NCI-H2029 treated with DMSO at 0.1 percent for 48 hours (cell line): ENCODE measurements at regions not wholly inside any gene's neighbourhood (a gene's known extent, or its start where the extent isn't known, plus 50 kb on each side); places are given as distances from the start of the nearest gene placed in this dataset.
"Not testable (repeated sequence)": the region's sequence is repeated elsewhere in the genome, so short reads cannot be mapped to it uniquely, and the experiment has no call there.

Source experiments
- DNase-seq: peaks from one replicate; lab custom pipeline; 2025; lab: John Stamatoyannopoulos, UW

DNA sequence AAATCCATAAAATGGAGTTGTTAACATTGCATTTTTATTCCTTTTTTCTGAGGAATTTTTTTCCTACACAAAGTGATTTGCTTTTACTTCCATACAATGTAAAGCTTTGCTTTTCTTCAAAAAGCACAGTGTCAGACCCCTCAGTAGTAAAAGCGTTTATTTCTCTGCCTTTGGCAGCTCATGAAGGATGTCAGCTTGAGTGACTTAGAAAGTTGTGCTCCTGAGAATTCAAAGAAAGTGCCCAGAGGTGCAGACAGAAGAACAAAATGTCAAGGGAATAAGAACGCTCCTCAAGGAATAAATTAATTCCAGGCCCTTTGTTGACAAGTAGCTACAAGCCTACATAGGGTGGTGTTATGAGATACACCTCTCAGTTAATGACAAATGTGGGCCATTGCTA, 369.3 kb upstream of the ADARB2 start:
- no peak for DNase-seq

DNA sequence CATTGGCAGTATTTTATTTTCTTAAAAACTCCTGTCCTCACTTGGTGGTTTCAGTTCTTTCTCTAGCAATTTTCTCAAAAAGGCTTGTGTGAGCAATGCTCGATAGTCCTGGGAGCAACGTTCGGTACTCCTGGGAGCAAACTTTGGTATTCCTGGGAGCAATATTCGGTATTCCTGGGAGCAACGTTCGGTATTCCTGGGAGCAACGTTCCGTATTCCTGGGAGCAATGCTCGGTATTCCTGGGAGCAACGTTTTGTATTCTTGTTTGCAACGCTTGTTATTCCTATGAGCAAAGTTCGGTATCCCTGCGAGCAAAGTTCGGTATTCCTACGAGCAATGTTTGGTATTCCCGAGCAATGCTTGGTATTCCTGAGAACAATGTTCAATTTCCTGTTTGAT, 362.0 kb upstream of the ADARB2 start:
- no peak for DNase-seq

DNA sequence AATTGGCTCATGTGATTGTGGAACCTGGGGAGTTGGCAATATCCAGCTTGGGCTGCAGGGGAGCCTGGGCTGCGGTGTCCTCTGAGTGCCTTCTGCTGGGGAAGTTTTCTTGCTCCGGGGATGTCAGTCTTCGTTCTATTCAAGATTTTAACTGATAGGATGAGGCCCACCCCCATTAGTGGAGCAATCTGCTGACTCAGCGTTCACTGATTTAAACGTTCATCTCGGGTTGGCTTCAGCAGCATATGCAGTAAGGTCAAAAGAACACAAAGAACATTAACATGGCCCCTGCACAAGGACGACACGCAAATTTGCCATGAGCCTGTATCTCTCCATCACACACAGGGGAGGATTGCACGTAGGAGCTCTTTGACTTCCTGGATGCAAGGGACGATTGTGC, 360.6 kb upstream of the ADARB2 start:
- DNase-seq = no peak

DNA sequence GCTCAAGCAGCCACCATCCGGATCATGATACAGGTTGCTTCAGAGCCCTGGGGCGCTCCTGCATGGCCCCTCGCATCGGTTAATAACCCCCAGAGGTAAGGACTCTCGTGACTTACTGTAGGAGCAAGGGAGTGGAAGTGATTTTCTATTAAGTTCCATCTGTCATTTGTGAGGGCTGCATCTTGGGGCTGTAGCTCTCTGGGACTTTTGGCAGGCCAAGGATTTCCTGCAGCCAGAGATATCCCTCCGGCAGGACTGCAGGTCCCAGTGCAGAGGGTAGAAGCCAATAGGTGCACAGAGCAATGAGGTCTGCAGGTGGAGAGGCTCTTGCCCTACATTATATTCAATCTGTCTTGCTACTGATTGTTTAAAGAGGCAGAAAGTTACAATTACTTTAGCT, 356.8 kb upstream of the ADARB2 start:
- DNase-seq = no peak

DNA sequence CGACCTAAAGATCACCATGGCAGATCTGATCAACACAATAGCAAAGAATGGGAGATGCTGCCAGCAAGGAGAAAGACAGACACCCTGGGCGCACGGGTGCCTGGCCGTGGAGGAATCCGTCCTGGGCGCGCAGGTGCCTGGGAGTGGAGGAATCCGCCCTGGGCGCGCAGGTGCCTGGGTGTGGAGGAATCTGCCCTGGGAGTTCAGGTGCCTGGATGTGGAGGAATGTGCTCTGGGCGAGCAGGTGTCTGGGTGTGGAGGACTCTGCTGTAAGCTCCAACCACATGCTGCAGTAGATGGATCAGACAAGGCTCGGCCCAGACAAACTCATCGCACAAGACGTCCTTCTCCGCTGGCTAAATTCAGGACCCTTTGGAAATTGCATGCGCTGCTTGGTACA, 346.3 kb upstream of the ADARB2 start:
- DNase-seq = no peak

DNA sequence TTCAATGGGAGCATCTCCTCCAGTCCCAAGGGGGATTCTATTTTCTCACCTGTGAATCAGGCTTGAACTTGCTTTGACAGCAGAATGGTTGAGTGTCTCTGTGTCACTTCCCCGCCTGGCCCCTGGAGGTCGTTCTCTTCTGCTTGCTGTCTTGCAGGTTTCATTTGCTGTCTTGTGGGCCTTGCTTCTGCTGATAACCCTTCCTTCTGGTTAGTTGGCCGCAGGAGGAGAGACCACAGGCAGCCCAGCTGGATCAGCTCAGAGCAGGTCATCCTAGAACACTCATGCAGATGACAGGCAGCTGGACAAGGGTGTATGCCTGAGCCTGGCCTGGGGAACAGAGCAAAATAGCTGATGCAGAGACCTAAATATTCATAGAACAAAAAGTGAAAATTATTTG, 344.2 kb upstream of the ADARB2 start:
- DNase-seq = no peak

DNA sequence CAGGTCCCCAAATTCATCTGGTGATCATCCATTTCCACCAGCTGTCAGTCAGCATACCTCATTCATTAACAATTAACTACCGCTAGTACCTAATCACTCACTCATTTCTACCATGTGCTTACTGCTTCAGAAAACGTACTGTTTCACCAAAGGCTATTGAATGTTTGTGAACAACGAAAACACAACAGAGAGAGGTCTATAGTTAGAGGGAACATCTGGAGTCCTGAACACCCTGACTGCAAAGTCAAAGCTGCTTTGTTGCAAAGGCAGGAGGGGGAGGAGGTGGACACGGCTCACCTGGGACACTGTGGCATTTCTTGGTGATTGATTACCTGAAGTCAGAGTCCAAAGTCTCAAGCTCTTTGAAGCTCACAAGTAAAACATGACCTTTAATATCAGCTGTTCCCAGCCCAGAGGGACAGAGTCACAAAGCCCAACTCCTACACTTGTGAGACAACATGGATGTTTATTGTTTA, 342.3 kb upstream of the ADARB2 start:
- no peak for DNase-seq

DNA sequence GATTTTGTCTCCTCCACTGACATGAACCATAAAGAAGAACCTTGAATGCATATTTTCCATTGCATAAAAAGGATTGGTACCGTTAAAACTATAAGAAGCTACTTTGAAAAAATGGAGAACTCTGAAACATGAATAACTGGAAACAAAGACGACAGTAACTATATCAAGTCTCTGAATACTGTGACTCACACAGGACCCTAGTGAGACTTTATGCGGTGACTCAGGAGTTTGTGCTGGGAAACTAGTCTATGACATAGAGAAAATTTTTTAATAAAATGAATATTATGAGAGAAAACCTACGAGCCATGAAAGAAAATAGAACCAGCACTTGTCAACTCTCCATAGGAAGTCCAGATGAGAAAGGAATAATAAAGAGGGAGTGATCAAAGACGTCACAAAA, 339.9 kb upstream of the ADARB2 start:
- no peak for DNase-seq

DNA sequence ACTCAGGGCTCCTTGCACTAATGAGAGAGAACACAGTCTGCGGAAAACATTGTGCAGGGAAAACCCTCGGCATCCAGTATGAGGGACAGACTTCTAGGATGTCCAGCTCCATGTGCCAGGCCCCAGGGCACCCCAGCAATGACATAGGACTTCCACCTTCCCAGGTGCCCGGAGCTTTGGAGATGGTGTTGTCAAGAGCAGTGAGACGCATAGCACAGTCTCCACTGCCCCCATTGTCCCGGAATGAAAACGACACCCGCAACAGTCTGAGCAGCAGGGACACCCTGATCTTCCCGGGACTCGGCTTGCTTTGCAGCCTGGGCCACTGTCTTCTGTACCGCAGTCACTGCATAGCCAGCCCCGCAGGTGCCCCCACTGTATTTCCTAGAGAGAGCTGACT, 339.2 kb upstream of the ADARB2 start:
- no peak for DNase-seq

DNA sequence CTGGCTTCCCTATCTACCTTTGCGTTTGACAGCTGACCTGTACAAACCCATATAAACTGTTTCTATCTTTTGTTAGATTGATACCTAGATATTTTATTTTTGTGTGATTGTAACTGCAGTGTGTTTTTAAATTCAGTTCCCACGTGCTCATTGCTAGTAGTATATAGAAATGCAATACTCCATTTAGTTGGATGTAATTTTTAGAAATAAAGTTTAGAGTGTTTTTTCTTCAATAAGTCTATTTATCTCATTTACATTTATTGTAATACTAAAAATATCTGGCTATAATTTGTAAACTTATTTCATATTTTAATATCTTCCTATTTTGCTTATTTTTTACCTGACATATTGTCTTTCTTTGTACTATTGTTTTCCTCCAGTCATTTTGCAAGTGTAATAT, 329.7 kb upstream of the ADARB2 start:
- no peak for DNase-seq

DNA sequence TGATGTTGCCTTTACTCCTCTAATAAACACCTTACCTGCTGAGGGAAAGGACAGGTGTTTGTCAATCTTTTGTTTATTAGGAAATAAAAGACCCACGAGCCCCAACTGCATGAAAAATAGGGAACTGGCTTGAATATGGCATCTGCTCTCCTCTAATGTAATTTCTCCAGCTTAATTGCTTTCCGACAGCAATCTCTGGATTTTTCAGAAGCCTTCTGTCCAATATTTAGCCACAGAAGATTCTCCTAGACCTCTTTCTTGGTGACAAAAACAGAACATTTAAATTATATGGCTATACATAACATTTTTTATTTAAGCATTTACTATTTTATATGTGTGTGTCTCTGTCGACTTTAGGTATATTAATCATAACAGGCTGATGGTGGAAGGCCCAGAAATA, 317.4 kb upstream of the ADARB2 start:
- no peak for DNase-seq

DNA sequence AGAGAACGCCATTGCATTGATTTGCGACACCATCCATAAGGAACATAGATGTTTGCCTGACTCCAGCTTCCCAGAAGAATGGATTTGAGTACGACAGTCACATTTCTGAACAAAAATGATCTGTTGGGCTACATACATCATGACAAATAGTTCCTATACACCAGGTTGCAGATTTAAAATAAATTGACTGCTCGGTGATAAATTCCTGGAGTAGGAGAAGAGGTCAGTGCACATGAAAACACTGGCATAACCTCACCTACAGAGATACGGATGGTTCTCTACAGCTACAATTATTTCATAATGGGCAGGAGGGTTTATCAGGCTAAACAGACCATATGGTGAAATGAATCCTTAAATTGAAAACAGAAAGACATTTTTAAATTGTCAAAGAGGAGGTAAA, 316.5 kb upstream of the ADARB2 start:
- DNase-seq = no peak

DNA sequence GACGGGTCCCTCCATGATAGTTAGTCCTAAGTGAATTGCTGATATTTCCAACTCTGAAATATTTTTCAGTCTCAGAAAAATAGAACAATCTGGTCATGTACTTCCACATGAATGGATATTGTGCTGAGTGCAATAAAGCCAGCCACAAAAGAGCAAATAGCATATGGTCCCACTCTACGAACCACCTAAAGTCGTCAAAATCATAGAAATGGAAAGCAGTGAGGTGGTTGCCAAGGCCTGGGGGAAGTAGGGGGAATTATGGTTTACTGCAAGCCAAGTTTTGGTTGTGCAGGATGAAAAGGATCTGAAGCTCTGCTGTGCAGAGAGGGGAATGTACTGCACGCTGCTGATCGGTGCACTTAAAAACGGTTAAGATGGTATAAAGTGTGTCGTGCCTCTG, 313.8 kb upstream of the ADARB2 start:
- DNase-seq = no peak

DNA sequence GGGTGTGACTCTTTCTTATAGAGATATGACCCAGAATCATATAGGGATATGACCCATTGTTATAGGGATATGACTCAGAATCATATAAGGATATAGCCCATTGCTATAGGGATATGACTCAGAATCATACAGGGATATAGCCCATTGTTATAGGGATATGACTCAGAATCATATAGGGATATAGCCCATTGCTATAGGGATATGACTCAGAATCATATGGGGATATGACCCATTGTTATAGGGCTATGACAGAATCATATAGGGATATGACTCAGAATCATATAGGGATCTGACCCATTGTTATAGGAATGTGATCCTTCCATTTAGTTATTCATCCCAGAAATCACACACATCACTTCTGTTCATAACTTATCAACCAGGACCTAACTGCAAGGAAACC, 312.2 kb upstream of the ADARB2 start:
- no peak for DNase-seq

DNA sequence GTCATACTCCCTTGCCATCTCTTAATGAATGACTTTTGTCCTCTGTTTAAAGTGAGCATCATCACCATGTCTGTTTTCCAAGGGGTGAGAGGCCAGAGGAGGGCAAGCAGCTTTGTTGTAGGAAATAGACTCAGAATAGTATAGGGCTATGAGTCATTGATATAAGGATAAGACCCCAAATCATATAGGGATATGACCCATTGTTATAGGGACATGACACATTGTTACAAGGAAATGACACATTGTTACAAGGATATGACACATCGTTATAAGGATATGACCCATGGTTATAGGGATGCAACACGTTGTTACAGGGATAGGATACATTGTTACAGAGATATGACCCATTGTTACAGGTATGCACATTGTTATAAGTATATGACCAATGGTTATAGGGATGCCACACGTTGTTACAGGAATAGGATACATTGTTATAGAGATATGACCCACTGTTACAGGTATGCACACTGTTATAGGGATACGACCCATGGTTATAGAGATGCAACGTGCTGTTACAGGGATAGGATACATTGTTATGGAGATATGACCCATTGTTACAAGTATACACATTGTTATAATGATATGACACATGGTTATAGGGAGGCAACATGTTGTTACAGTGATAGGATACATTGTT, 311.1 kb upstream of the ADARB2 start:
- DNase-seq = no peak

DNA sequence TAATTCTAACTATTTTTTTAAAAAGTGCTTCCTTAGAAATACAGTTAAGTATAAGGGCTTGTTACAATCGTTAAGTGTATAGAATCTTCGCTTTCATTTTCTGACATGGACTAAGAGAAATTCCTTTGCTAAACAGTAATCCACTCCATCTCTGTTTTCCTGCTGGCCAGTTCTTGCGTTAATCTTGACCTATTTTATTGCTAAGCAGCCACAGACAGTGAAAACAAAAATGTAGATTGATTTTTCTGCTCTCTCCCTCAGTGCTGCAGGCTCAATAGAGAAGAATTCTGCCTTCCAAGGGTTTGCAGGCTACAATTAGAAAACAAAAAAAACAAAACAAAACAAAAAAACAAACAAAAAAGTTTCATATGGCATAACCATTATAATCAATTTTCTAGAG, 310.4 kb upstream of the ADARB2 start:
- DNase-seq = no peak

DNA sequence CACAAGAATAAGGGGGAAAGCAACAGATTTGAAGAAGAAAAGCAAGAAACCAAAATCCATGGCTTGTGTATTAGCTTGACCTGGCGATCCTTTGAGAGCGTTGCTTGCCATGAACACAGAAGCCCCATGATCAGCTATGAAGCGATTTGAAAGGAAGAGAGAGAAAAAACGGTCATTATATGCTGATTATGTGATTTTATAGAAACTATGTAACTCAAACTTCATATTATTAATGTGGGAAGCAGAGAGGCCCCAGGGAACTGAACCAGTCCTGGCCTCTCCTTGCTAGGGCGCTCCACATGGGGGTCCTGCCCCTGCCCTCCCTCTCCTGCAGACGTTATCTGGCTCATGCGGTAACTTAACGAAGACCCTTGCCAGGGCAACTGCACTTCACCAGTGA, 306.1 kb upstream of the ADARB2 start:
- DNase-seq = no peak

DNA sequence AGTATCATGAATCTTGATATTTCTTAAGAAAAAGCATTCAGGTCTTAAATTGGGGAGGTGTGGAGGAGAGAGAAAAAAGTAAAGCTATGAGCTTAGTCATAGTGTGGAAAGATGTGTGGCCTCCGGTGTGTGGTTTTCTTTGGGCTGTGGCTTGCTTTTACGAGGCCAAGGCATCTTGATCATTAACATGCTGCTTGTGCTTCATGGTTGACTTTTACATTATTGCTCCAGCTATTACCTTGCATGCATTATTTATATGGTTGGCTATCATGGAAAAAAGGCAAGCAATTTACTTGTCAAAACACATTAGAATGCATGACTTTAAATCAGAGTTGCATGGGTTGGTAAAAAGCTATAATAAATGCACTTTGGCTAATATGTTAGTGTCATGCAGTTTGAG, 300.7 kb upstream of the ADARB2 start:
- DNase-seq = no peak

DNA sequence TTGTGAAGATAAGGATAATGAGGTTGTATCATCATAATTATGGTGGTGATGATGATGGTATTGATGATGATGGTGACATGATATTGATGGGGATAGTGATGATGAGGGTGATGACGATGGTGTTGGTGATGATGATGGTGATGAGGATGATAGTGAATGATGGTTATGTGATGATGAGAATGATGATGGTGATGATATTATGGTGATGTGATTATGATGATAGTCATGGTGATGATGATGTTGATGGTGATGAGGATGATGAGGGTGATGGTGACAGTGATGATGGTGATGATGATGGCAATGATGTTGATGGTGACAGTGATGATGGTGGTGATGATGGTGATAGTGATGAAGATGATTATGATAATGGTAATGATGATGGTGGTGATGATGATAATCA, 299.9 kb upstream of the ADARB2 start:
- no peak for DNase-seq

DNA sequence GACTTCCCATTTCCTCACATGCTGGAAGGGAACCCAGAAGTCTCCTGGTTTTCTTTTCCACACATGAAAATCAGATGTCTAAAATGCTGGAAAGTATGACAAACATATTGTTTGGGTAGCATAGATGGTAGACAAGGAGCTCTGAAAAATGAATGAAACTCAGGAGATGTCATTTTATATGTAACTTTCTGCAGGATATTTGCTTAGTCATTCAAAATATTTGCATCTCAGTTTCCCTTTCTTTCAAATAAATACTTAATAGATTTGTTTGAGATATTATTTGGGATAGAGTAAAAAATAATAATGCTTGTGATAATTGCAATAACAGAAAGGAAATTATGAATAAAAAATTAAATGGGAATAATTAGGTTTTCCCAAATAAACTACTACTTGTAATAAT, 298.9 kb upstream of the ADARB2 start:
- no peak for DNase-seq

DNA sequence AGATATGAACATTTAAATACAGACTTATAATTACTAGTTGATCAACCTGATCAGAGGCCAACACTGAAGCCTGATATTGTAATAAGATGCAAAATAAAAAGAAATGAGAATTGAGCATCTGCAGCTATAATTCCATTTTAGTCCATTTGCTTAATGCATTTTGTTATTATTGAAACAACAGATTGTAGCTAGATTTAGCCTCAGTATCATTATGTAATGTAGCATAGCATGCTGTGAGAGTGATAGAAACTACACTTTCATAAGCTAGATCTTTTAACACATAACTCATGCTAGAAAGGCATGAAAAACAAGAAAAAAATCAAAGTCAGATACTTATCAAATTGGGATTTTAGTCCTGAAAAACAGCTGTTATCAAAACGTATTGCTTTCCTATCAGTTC, 292.7 kb upstream of the ADARB2 start:
- no peak for DNase-seq

DNA sequence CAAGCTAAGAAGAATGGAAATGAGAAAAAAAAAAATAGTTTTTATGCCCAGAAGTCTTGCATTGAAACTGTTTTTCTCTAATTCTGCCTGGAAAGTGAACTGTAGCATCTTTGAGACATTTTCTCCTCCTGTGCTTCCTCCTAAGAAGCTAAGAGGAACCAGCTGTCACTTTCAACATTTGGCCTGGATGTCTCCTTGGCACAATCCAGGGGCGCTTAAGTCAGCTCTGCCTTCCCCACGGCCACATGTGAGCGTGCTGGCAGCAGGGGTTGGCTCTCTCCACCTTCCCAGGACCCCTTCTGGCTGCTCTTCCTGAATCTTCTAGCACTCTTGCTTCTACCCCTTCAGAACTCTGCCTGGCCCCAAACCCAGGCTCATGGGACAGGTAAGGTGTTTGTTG, 289.6 kb upstream of the ADARB2 start:
- DNase-seq = no peak

DNA sequence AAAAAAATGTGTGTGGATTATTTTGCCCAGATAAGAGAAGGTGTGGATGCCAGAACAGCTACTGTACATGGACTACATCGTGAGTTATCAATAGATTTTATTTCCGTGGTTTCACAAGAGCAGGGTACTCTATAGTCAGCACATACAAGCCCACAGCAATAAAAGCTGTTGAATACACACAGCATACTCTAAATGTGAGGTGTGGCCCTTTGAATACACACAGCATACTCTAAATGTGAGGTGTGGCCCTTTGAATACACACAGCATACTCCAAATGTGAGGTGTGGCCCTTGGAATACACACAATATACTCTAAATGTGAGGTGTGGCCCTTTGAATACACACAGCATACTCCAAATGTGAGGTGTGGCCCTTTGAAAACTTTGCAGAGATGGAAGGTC, 287.4 kb upstream of the ADARB2 start:
- not testable (repeated sequence) for DNase-seq

DNA sequence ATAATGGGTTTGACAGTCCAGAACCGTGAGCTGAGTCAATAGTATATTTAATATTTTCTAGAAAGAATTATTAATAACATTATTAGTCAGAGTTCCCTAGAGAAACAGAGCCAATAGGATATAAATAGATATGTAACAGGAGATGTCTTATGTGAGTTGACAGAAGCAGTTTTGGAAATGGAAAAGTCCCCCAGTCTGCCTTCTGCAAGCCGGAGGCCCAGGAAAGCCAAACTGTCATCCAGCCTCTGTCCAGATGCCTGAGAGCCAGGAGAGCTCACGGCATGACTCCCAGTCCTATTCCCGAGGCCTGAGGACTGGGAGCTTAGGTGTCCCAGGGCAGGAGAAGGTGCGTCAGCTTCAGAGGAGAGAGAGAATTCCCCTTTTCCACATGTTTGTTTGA, 286.4 kb upstream of the ADARB2 start:
- no peak for DNase-seq

DNA sequence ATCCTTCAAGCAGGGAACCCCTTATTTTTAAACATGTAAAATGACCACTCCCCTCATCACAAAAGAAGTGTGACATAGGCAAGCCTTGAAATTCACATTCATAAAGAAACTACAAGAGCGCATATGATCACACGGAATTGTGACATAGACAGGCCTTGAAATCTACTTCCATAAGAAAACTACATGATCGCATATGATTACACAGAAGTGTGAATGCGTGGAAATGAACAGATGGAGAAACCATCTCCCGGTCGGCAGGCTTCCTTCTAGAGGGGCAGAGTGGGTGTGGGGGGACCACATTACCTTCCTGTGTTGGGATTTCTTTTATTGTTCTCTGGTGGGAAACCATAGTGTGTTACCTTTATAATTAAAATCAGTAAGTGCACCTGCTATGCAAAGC, 285.1 kb upstream of the ADARB2 start:
- no peak for DNase-seq
